ENCODE measurements at regions not wholly inside any gene's neighbourhood (a gene's known extent, or its start where the extent isn't known, plus 50 kb on each side); places are given as distances from the start of the nearest gene placed in this dataset.

GRCh38 chr9:31824860-31825259, 559.6 kb upstream of the ACO1 start:
- no peak for TF ChIP-seq POLR2A (IDR thresholded peaks at IDR 0.05)
- no peak for TF ChIP-seq CTCF (IDR thresholded peaks at IDR 0.05)

Measured in prostate gland (tissue), 2 donors.